ENCODE measurements at regions not wholly inside any gene's neighbourhood (a gene's known extent, or its start where the extent isn't known, plus 50 kb on each side); places are given as distances from the start of the nearest gene placed in this dataset.
A peak's percentile ranks its signal among the peaks of the same experiment; 100 is the strongest.

DNA sequence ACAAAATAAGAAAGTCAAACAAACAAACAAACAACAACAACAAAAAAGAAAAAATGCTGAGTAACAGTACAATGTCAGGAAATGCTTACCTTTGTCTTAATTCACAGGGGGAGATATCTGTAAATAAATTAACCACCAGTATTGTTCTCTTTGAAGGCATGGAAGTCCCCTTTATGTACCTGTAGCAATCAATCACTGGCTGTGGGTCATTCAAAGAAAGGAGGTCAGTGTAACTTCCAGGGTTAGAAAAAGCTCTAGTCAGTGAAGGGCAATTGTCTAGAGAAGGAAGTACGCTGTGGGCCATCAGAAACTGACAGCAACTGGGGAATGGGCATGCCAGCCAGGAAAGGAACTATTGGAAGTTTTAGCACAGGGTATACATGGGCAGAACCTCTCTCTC is 121.5 kb upstream of the LUZP2 start:
- Mint-ChIP-seq H3K9me3 (no peaks in the 10 kb centered on the region), H3K36me3 (no peaks in the 10 kb centered on the region), H3K4me1 (no peaks in the 10 kb centered on the region), H3K27me3 (ENCODE audit: insufficient read depth, low read depth) (no peaks in the 10 kb centered on the region), H3K27ac (no peak overlapping the region), H3K4me3 (no peak overlapping the region)
- H3K27ac ChIP-seq, result no peak overlapping the region
- no peaks in the 10 kb centered on the region for H3K9me3 ChIP-seq (ENCODE audit: low read depth)
- no peak overlapping the region for H2AFZ ChIP-seq (replicated peaks)
- TF ChIP-seq EZH2 (IDR thresholded peaks at IDR 0.05) (no peak), CTCF (IDR thresholded peaks at IDR 0.05) (no peak), EZH2phosphoT487 (IDR thresholded peaks at IDR 0.05) (no peak)
- H3K4me2 ChIP-seq, result no peak overlapping the region
- H3K79me2 ChIP-seq (ENCODE audit: low read depth), result no peaks in the 10 kb centered on the region
- no peaks in the 10 kb centered on the region for H4K20me1 ChIP-seq (ENCODE audit: low read depth)
- no peaks in the 10 kb centered on the region for H3K4me1 ChIP-seq
- H3F3A ChIP-seq (ENCODE audit: low read depth), result no peaks in the 10 kb centered on the region
- H3K9ac ChIP-seq, result no peak overlapping the region
- no peaks in the 10 kb centered on the region for H3K27me3 ChIP-seq
- DNase-seq (ENCODE audit: low spot score), result peak; percentile 9
- no peaks in the 10 kb centered on the region for H3K36me3 ChIP-seq
- H3K4me3 ChIP-seq, result no peak overlapping the region

- no peaks in the 10 kb centered on the region for H4K20me1 ChIP-seq (ENCODE audit: low read depth)
- no peaks in the 10 kb centered on the region for H3K27me3 Mint-ChIP-seq (ENCODE audit: insufficient read depth, low read depth)
- H3K4me1 Mint-ChIP-seq, result no peaks in the 10 kb centered on the region
- no peaks in the 10 kb centered on the region for H3K4me1 ChIP-seq
- H3F3A ChIP-seq (ENCODE audit: low read depth), result no peaks in the 10 kb centered on the region
- TF ChIP-seq CTCF (IDR thresholded peaks at IDR 0.05), result no peak
- no peak for TF ChIP-seq EZH2phosphoT487 (IDR thresholded peaks at IDR 0.05)
- TF ChIP-seq EZH2 (IDR thresholded peaks at IDR 0.05), result no peak
- H3K4me3 ChIP-seq, result no peak overlapping the region
- H3K79me2 ChIP-seq (ENCODE audit: low read depth), result no peaks in the 10 kb centered on the region
- H3K36me3 ChIP-seq, result no peaks in the 10 kb centered on the region
- no peaks in the 10 kb centered on the region for H3K27me3 ChIP-seq
- H3K9ac ChIP-seq, result no peak overlapping the region
- no peak overlapping the region for H3K27ac ChIP-seq
- H2AFZ ChIP-seq (replicated peaks), result no peak overlapping the region
- no peak overlapping the region for H3K4me2 ChIP-seq
- no peak overlapping the region for H3K27ac Mint-ChIP-seq
- H3K9me3 ChIP-seq (ENCODE audit: low read depth), result no peaks in the 10 kb centered on the region
- H3K4me3 Mint-ChIP-seq, result no peak overlapping the region
- no peaks in the 10 kb centered on the region for H3K36me3 Mint-ChIP-seq
- DNase-seq (ENCODE audit: low spot score), result no peak
- no peaks in the 10 kb centered on the region for H3K9me3 Mint-ChIP-seq
Measured at GRCh38 chr11:24375931-24376330, 120.9 kb upstream of the LUZP2 start.

DNA sequence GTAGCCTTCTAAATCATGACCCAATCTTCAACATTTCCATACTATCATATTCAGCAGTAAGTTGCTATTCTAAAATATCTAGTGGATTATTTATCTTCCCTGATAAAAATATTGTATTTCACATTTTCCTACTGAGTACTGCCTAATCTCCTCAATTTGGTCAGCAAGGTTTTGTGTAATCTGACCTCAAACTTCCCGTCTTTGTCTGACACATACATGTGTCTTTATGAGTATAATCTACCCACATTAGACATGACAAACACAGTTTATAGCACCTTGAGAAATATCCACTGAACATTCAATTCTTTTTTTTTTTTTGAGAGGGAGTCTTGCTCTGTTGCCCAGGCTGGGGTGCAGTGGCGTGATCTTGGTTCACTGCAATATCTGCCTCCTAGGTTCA is 113.7 kb upstream of the LUZP2 start:
- Histone ChIP-seq H3K36me3 (no peaks in the 10 kb centered on the region), H3K9me3 (ENCODE audit: low read depth) (no peaks in the 10 kb centered on the region), H3K4me3 (no peak overlapping the region), H3K27ac (no peak overlapping the region), H3K4me1 (no peaks in the 10 kb centered on the region), H3K79me2 (ENCODE audit: low read depth) (no peaks in the 10 kb centered on the region), H3K27me3 (no peaks in the 10 kb centered on the region), H3K4me2 (no peak overlapping the region), H3F3A (ENCODE audit: low read depth) (no peaks in the 10 kb centered on the region), H4K20me1 (ENCODE audit: low read depth) (no peaks in the 10 kb centered on the region), H2AFZ (replicated peaks) (no peak overlapping the region), H3K9ac (no peak overlapping the region)
- Mint-ChIP-seq H3K4me3 (no peak overlapping the region), H3K27me3 (ENCODE audit: insufficient read depth, low read depth) (no peaks in the 10 kb centered on the region), H3K4me1 (no peaks in the 10 kb centered on the region), H3K36me3 (no peaks in the 10 kb centered on the region), H3K9me3 (no peaks in the 10 kb centered on the region), H3K27ac (no peak overlapping the region)
- no peak for DNase-seq (ENCODE audit: low spot score)
- TF ChIP-seq EZH2phosphoT487 (IDR thresholded peaks at IDR 0.05), result no peak
- no peak for TF ChIP-seq CTCF (IDR thresholded peaks at IDR 0.05)
- TF ChIP-seq EZH2 (IDR thresholded peaks at IDR 0.05), result no peak

DNA sequence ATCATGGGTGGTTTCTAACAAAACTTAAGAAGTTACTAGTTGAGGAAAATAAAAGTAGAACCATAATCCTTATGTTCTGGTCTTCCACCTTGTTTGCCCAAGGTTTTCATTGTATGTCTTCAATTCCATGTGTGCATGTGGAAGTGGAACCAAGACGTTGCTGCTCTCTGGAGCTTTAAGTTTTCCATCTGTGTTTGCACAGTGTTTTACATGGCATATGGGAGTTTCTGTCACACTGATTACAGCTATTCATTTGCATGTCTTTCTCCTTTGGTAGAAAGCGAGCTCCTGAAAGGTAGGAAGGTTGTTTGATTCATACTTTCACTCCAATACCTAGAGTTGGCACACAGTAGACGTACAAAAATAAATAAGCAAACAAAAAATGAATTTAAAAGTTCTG is 112.6 kb upstream of the LUZP2 start:
- H3K4me1 Mint-ChIP-seq, result no peaks in the 10 kb centered on the region
- TF ChIP-seq EZH2 (IDR thresholded peaks at IDR 0.05), result no peak
- H3K27me3 Mint-ChIP-seq (ENCODE audit: insufficient read depth, low read depth), result no peaks in the 10 kb centered on the region
- Histone ChIP-seq H3K9ac (no peak overlapping the region), H3K27ac (no peak overlapping the region), H3K36me3 (no peaks in the 10 kb centered on the region), H2AFZ (replicated peaks) (no peak overlapping the region), H3K4me2 (no peak overlapping the region), H3F3A (ENCODE audit: low read depth) (no peaks in the 10 kb centered on the region), H3K9me3 (ENCODE audit: low read depth) (no peaks in the 10 kb centered on the region), H3K4me1 (no peaks in the 10 kb centered on the region), H3K27me3 (no peaks in the 10 kb centered on the region), H4K20me1 (ENCODE audit: low read depth) (no peaks in the 10 kb centered on the region), H3K79me2 (ENCODE audit: low read depth) (no peaks in the 10 kb centered on the region), H3K4me3 (no peak overlapping the region)
- no peak for DNase-seq (ENCODE audit: low spot score)
- H3K36me3 Mint-ChIP-seq, result no peaks in the 10 kb centered on the region
- no peaks in the 10 kb centered on the region for H3K9me3 Mint-ChIP-seq
- H3K27ac Mint-ChIP-seq, result no peak overlapping the region
- H3K4me3 Mint-ChIP-seq, result no peak overlapping the region

Data from neural progenitor cell (in vitro differentiated cells).